K562 (cell line): ENCODE measurements at regions not wholly inside any gene's neighbourhood (a gene's known extent, or its start where the extent isn't known, plus 50 kb on each side); places are given as distances from the start of the nearest gene placed in this dataset.

Experiments
- ATAC-seq: fragments of 200-7000 bp; cut with Tn5 transposase; 3 replicates; pipeline ENCODE4 v1.9.1; 2020; ENCODE audit warnings: moderate library complexity
- BruUV-seq: library from RNA; stranded (reverse); fragments of 400-500 nt; replicated peaks from 2 replicates; lab custom pipeline; 2021; lab: Mats Ljungman, UMichigan
- CTCF ChIA-PET: fragments of 300-600 bp; formaldehyde crosslinking; extraction: SDS; loops from one replicate; lab custom pipeline; 2021; ENCODE audit warnings: low intra/inter-chr PET ratio; lab: Yijun Ruan, JAX
- POLR2A ChIA-PET: fragments of 300-600, 350-650 bp; sonication (Branson Sonifier 250); formaldehyde crosslinking; extraction: SDS; loops from one replicate; lab custom pipeline; 2021; ENCODE audit warnings: antibody characterized with exemption, inconsistent platforms; lab: Yijun Ruan, JAX
- DNase-seq, 4 experiments: peaks; one replicate each; pipeline versions ENCODE4 v3.0.0 to v3.0.0-alpha.2; 2011 to 2018; ENCODE audit warnings: low spot score in 3 of 4, mixed read lengths in 3 of 4; ENCODE audit errors: extremely low read depth in 1 of 4
- FAIRE-seq: peaks from 2 replicates; lab custom pipeline; 2011; peaks lifted over from hg19 to GRCh38; lab: Jason Lieb, UNC
- H2AFZ ChIP-seq: 2 replicates; pipeline ENCODE4 v1.6.0; 2011; ENCODE audit warnings: low read depth, low read length, control low read depth, inconsistent platforms
- H3K27ac ChIP-seq: fragments of 200-600 bp; 3 replicates; pipeline ENCODE4 v1.8.0; 2011; ENCODE audit warnings: low read depth, mild to moderate bottlenecking, control low read depth, inconsistent platforms, low read length, moderate library complexity, mixed read lengths; ENCODE audit errors: extremely low read depth
- H3K27me3 ChIP-seq, 2 experiments: fragments of 300-600 bp in 1 of 2; 2 replicates in 1 of 2; 3 replicates in 1 of 2; pipeline versions ENCODE4 v1.6.0 to v1.8.0; 2011; ENCODE audit warnings: inconsistent platforms in 2 of 2, low read length in 2 of 2, mild to moderate bottlenecking in 1 of 2, mixed read lengths in 1 of 2, moderate library complexity in 1 of 2; ENCODE audit not compliant: control insufficient read depth in 2 of 2, insufficient read depth in 2 of 2
- H3K36me3 ChIP-seq: fragments of 300-600 bp; 3 replicates; pipeline ENCODE4 v1.8.0; 2011; ENCODE audit warnings: mild to moderate bottlenecking, low read length, inconsistent platforms; ENCODE audit not compliant: control insufficient read depth, insufficient read depth
- H3K4me1 ChIP-seq, 2 experiments: fragments of 200-600 bp in 1 of 2; replicated peaks in 1 of 2; 2 replicates in 1 of 2; 3 replicates in 1 of 2; pipeline versions ENCODE4 v1.5.1 to v1.8.0; 2011; ENCODE audit warnings: inconsistent platforms in 2 of 2, low read length in 2 of 2, mild to moderate bottlenecking in 1 of 2, mixed read lengths in 1 of 2, moderate library complexity in 1 of 2; ENCODE audit not compliant: control insufficient read depth in 2 of 2, insufficient read depth in 2 of 2
- H3K4me2 ChIP-seq: 2 replicates; pipeline ENCODE4 v1.6.1; 2011; ENCODE audit warnings: low read length, control low read depth, inconsistent platforms, mixed read lengths; ENCODE audit not compliant: insufficient read depth
- H3K4me3 ChIP-seq: fragments of 200-600 bp; sonication (generic), shearing (Covaris generic); 2 replicates; pipeline ENCODE4 v1.5.1; 2016; ENCODE audit warnings: control low read depth, inconsistent platforms
- H3K79me2 ChIP-seq: fragments of 200-600 bp; 3 replicates; pipeline ENCODE4 v1.8.0; 2011; ENCODE audit warnings: low read length, inconsistent platforms; ENCODE audit not compliant: control insufficient read depth, insufficient read depth
- H3K9ac ChIP-seq, 2 experiments: 2 replicates each; pipeline versions ENCODE4 v1.6.0 to v1.6.1; 2011; ENCODE audit warnings: low read depth in 2 of 2, low read length in 2 of 2, control low read depth in 1 of 2, inconsistent platforms in 1 of 2, mild to moderate bottlenecking in 1 of 2, mixed read lengths in 1 of 2; ENCODE audit not compliant: insufficient read depth in 1 of 2
- H3K9me1 ChIP-seq: one replicate; pipeline ENCODE4 v1.6.0; 2011; ENCODE audit warnings: inconsistent platforms, mild to moderate bottlenecking, low read length, moderate library complexity; ENCODE audit not compliant: control insufficient read depth, insufficient read depth
- H3K9me3 ChIP-seq: replicated peaks from 2 replicates; pipeline ENCODE4 v1.5.1; 2011; ENCODE audit warnings: low read depth, low read length, inconsistent platforms; ENCODE audit not compliant: control insufficient read depth, insufficient read depth
- H4K20me1 ChIP-seq: replicated peaks from 2 replicates; pipeline ENCODE4 v1.6.1; 2011; ENCODE audit warnings: low read length, inconsistent platforms, mixed read lengths; ENCODE audit not compliant: control insufficient read depth, insufficient read depth
- FOXO4 ChIP-seq: fragments of 450-650 bp; formaldehyde crosslinking; IDR thresholded peaks from 2 replicates; pipeline ENCODE4 v1.4.0; 2020; ENCODE audit warnings: mild to moderate bottlenecking, moderate library complexity
- HNRNPUL1 ChIP-seq: fragments of 200-400 bp; formaldehyde crosslinking; IDR thresholded peaks from 2 replicates; pipeline ENCODE4 v1.6.1; 2017; ENCODE audit warnings: low read length
- LEF1 ChIP-seq: fragments of 450-650 bp; IDR thresholded peaks from 2 replicates; pipeline ENCODE4 v1.6.1; 2016; ENCODE audit warnings: mild to moderate bottlenecking
- MEIS2 ChIP-seq: fragments of 450-650 bp; IDR thresholded peaks from 2 replicates; pipeline ENCODE4 v1.6.1; 2014; ENCODE audit warnings: mild to moderate bottlenecking; ENCODE audit not compliant: partially characterized antibody
- RBM14 ChIP-seq: fragments of 200-400 bp; formaldehyde crosslinking; IDR thresholded peaks from 2 replicates; pipeline ENCODE4 v1.6.1; 2018; ENCODE audit warnings: low read depth, mild to moderate bottlenecking, low read length, moderate library complexity, borderline replicate concordance; ENCODE audit not compliant: insufficient read depth
- TBL1XR1 ChIP-seq, 2 experiments: IDR thresholded peaks; 2 replicates each; pipeline ENCODE4 v1.6.1; 2012; ENCODE audit warnings: improper control_type of control experiment in 2 of 2, low read length in 2 of 2, mild to moderate bottlenecking in 1 of 2
- ZHX1 ChIP-seq: fragments of 150-350 bp; conservative IDR thresholded peaks from 2 replicates; pipeline ENCODE4 v1.6.1; 2014; ENCODE audit warnings: low read length
- ZNF165 ChIP-seq: fragments of 250-450 bp; sonication (Bioruptor Pico); IDR thresholded peaks from 2 replicates; pipeline ENCODE4 v1.4.0; 2020; ENCODE audit warnings: borderline replicate concordance
- ZNF512 ChIP-seq: IDR thresholded peaks from 2 replicates; pipeline ENCODE4 v1.6.1; 2016; ENCODE audit warnings: missing genetic modification characterization, missing compliant biosample characterization
- WGBS: fragments of 100-300 bp; shearing (Covaris generic); methylation state at CpG from one replicate; pipeline ENCODE4 v1.1.6; 2016; ENCODE audit warnings: low coverage, mixed read lengths; ENCODE audit not compliant: insufficient coverage; ENCODE audit errors: missing lambda C conversion rate; 5-methylcytosine and 5-hydroxymethylcytosine counted together
- in situ Hi-C: fragments of 300-500 bp; cut with MboI; formaldehyde crosslinking; loops from 4 replicates; pipeline ENCODE4 v1.15.0; 2018; ENCODE audit warnings: inconsistent platforms, mixed read lengths
- intact Hi-C: fragments of 100-400 bp; cut with micrococcal nuclease; formaldehyde crosslinking; loops from 2 replicates; pipeline ENCODE4 v1.14.2; 2022

GRCh38 chr11:121699801-121700200 lies 247.0 kb upstream of the SORL1-AS1 start:
- intact Hi-C loops: no loop called here
- no TSS peak for BruUV-seq
- 0% methylated on average over 5 of the region's 5 CpGs for WGBS
- ChIA-PET POLR2A (no interaction called here), CTCF (no interaction called here)
- DNase-seq (no peak), ATAC-seq (no peak), FAIRE-seq (no peak)
- Histone ChIP-seq H3K36me3 (no peaks in the 10 kb centered on the region), H4K20me1 (no peaks in the 10 kb centered on the region), H3K27me3 (no peaks in the 10 kb centered on the region), H2AFZ (no peak overlapping the region), H3K79me2 (no peaks in the 10 kb centered on the region), H3K4me2 (no peak overlapping the region), H3K9me1 (no peaks in the 10 kb centered on the region), H3K4me3 (no peak overlapping the region), H3K4me1 (no peaks in the 10 kb centered on the region), H3K9ac (no peak overlapping the region), H3K9me3 (no peaks in the 10 kb centered on the region), H3K27ac (no peak overlapping the region)
- in situ Hi-C loops: no loop called here
- no peak for TF ChIP-seq ZNF165 (CRISPR knock-in tag)
- TF ChIP-seq RBM14: no peak
- TF ChIP-seq MEIS2: no peak
- TF ChIP-seq LEF1: no peak
- TF ChIP-seq ZHX1: no peak
- TF ChIP-seq HNRNPUL1: no peak
- no peak for TF ChIP-seq TBL1XR1 (IDR thresholded peaks at IDR 0.05; ENCODE audit: low read length in 2 of 2)
- TF ChIP-seq FOXO4 (CRISPR knock-in tag): no peak
- no peak for TF ChIP-seq ZNF512 (tag)
